ENCODE measurements at regions not wholly inside any gene's neighbourhood (a gene's known extent, or its start where the extent isn't known, plus 50 kb on each side); places are given as distances from the start of the nearest gene placed in this dataset.

DNA sequence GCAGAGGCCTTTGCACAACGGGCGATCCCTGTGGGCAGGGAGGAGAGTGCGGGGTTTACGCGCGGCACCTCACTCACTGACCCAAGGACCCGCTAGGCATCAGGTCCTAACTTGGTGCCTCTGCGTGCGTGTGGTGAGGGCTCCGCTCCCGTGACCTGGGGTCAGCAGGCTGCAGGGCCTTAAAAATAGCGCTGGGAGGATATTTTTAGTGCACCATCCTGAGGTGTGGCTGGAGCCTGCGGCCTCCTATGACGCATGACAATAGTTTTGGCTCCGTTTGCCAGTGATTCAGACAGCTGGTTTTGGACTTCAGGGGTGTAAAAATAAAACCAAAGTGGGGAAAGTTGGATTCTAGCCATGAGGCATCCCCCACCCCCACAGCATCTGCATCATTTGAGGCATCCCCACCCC is 139.0 kb downstream of the FAM43A start:
- Histone ChIP-seq H3K4me1 (ENCODE audit: control insufficient read depth in 2 of 2, insufficient read depth in 2 of 2, low read length in 2 of 2) (no peaks in the 10 kb centered on the region), H3K9ac (ENCODE audit: low read length) (no peak overlapping the region), H3K79me2 (ENCODE audit: control insufficient read depth, insufficient read depth, low read length) (no peaks in the 10 kb centered on the region), H3K9me3 (ENCODE audit: control extremely low read depth in 1 of 3, control insufficient read depth in 2 of 3, insufficient read depth in 1 of 3, low read length in 2 of 3) (no peaks in the 10 kb centered on the region), H3K4me2 (replicated peaks; ENCODE audit: low read depth, low read length, poor library complexity, severe bottlenecking) (no peak overlapping the region), H3K4me3 (ENCODE audit: control extremely low read depth in 1 of 5, extremely low read depth in 1 of 5, insufficient read depth in 1 of 5, low read depth in 2 of 5, low read length in 4 of 5) (no peak overlapping the region), H4K20me1 (ENCODE audit: control insufficient read depth, insufficient read depth, low read length, poor library complexity, severe bottlenecking) (no peaks in the 10 kb centered on the region), H3K27me3 (replicated peaks in 1 of 4; ENCODE audit: control extremely low read depth in 1 of 4, control insufficient read depth in 3 of 4, insufficient read depth in 4 of 4, low read length in 3 of 4) (no peaks in the 10 kb centered on the region), H3K27ac (ENCODE audit: low read length in 2 of 2) (no peak overlapping the region), H2AFZ (ENCODE audit: insufficient read depth, low read depth, low read length, poor library complexity, severe bottlenecking) (no peak overlapping the region), H3K36me3 (replicated peaks in 1 of 2; ENCODE audit: control extremely low read depth in 1 of 2, control insufficient read depth in 1 of 2, extremely low read depth in 1 of 2, insufficient read depth in 2 of 2, low read length in 1 of 2) (no peaks in the 10 kb centered on the region)
- no peak for ATAC-seq (ENCODE audit: low read depth)
- POLR2A ChIA-PET = no interaction called here
- intact Hi-C loops (cut with micrococcal nuclease) = no loop called here
- Mint-ChIP-seq H3K27me3 (peaks cover 3% of the 10 kb centered on the region), H3K27ac (no peak overlapping the region), H3K9me3 (ENCODE audit: insufficient read depth) (no peaks in the 10 kb centered on the region), H3K4me1 (no peaks in the 10 kb centered on the region), H3K4me3 (no peak overlapping the region)
- CTCF ChIA-PET = no interaction called here
- TF ChIP-seq, protein P1, sequence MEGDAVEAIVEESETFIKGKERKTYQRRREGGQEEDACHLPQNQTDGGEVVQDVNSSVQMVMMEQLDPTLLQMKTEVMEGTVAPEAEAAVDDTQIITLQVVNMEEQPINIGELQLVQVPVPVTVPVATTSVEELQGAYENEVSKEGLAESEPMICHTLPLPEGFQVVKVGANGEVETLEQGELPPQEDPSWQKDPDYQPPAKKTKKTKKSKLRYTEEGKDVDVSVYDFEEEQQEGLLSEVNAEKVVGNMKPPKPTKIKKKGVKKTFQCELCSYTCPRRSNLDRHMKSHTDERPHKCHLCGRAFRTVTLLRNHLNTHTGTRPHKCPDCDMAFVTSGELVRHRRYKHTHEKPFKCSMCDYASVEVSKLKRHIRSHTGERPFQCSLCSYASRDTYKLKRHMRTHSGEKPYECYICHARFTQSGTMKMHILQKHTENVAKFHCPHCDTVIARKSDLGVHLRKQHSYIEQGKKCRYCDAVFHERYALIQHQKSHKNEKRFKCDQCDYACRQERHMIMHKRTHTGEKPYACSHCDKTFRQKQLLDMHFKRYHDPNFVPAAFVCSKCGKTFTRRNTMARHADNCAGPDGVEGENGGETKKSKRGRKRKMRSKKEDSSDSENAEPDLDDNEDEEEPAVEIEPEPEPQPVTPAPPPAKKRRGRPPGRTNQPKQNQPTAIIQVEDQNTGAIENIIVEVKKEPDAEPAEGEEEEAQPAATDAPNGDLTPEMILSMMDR (IDR thresholded peaks at IDR 0.05) = no peak
- no peak for TF ChIP-seq EZH2 (IDR thresholded peaks at IDR 0.05; ENCODE audit: borderline replicate concordance, insufficient read depth, low read depth, low read length, poor library complexity, severe bottlenecking)
- DNase-seq = no peak
- 90% methylated on average over 14 of the region's 15 CpGs for WGBS (ENCODE audit: insufficient coverage)

DNA sequence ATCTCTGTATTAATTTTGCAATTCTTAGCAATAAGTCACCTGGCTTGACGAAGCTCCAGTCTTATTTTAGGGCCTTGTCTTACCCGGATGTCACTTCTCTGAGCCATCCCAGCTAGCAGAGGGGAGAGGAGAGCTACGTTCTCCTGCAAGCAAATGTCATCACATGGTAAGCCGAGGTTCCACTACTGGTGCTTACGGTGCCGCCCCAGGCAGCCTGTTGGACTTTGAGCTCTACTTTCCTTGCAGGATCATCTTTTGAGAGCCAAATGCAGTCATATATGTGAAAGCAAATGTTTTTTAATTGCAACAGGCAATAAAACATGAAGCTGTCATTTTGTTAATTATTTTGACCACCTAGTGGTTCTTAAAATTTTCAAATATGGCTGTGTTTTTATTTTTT is 140.9 kb downstream of the FAM43A start:
- no peak for DNase-seq
- H3K27ac ChIP-seq (ENCODE audit: low read length in 2 of 2) = no peak overlapping the region
- no peaks in the 10 kb centered on the region for H3K4me1 ChIP-seq (ENCODE audit: control insufficient read depth in 2 of 2, insufficient read depth in 2 of 2, low read length in 2 of 2)
- H2AFZ ChIP-seq (ENCODE audit: insufficient read depth, low read depth, low read length, poor library complexity, severe bottlenecking) = no peak overlapping the region
- H3K79me2 ChIP-seq (ENCODE audit: control insufficient read depth, insufficient read depth, low read length) = no peaks in the 10 kb centered on the region
- H3K4me3 ChIP-seq (ENCODE audit: control extremely low read depth in 1 of 5, extremely low read depth in 1 of 5, insufficient read depth in 1 of 5, low read depth in 2 of 5, low read length in 4 of 5) = no peak overlapping the region
- no peaks in the 10 kb centered on the region for H4K20me1 ChIP-seq (ENCODE audit: control insufficient read depth, insufficient read depth, low read length, poor library complexity, severe bottlenecking)
- intact Hi-C loops (cut with micrococcal nuclease) = no loop called here
- POLR2A ChIA-PET = no interaction called here
- no peaks in the 10 kb centered on the region for H3K36me3 ChIP-seq (replicated peaks in 1 of 2; ENCODE audit: control extremely low read depth in 1 of 2, control insufficient read depth in 1 of 2, extremely low read depth in 1 of 2, insufficient read depth in 2 of 2, low read length in 1 of 2)
- Mint-ChIP-seq H3K27ac (no peak overlapping the region), H3K4me1 (no peaks in the 10 kb centered on the region), H3K9me3 (ENCODE audit: insufficient read depth) (no peaks in the 10 kb centered on the region), H3K4me3 (no peak overlapping the region), H3K27me3 (peaks cover 3% of the 10 kb centered on the region)
- no peaks in the 10 kb centered on the region for H3K9me3 ChIP-seq (ENCODE audit: control extremely low read depth in 1 of 3, control insufficient read depth in 2 of 3, insufficient read depth in 1 of 3, low read length in 2 of 3)
- H3K9ac ChIP-seq (ENCODE audit: low read length) = no peak overlapping the region
- WGBS (ENCODE audit: insufficient coverage) = 86% methylated on average over 5 of the region's 6 CpGs
- CTCF ChIA-PET = interaction anchor here (0.9 kb wide), 1 partner anchor 37 kb away, joined by 3 read pairs; no protein-coding TSS in a partner anchor
- no peak overlapping the region for H3K4me2 ChIP-seq (replicated peaks; ENCODE audit: low read depth, low read length, poor library complexity, severe bottlenecking)
- no peak for ATAC-seq (ENCODE audit: low read depth)
- H3K27me3 ChIP-seq (replicated peaks in 1 of 4; ENCODE audit: control extremely low read depth in 1 of 4, control insufficient read depth in 3 of 4, insufficient read depth in 4 of 4, low read length in 3 of 4) = no peaks in the 10 kb centered on the region
- no peak for TF ChIP-seq EZH2 (IDR thresholded peaks at IDR 0.05; ENCODE audit: borderline replicate concordance, insufficient read depth, low read depth, low read length, poor library complexity, severe bottlenecking)
- TF ChIP-seq, protein P1 (IDR thresholded peaks at IDR 0.05) = no peak

All from B cell (primary cell).